Fibroblast of skin of left quadriceps (primary cell): ENCODE measurements at regions not wholly inside any gene's neighbourhood (a gene's known extent, or its start where the extent isn't known, plus 50 kb on each side); places are given as distances from the start of the nearest gene placed in this dataset.

Experiments
- DNase-seq, 2 experiments: peaks; one replicate each; pipeline ENCODE4 v3.0.0-alpha.2; 2013; ENCODE audit warnings: low read depth in 2 of 2

DNA sequence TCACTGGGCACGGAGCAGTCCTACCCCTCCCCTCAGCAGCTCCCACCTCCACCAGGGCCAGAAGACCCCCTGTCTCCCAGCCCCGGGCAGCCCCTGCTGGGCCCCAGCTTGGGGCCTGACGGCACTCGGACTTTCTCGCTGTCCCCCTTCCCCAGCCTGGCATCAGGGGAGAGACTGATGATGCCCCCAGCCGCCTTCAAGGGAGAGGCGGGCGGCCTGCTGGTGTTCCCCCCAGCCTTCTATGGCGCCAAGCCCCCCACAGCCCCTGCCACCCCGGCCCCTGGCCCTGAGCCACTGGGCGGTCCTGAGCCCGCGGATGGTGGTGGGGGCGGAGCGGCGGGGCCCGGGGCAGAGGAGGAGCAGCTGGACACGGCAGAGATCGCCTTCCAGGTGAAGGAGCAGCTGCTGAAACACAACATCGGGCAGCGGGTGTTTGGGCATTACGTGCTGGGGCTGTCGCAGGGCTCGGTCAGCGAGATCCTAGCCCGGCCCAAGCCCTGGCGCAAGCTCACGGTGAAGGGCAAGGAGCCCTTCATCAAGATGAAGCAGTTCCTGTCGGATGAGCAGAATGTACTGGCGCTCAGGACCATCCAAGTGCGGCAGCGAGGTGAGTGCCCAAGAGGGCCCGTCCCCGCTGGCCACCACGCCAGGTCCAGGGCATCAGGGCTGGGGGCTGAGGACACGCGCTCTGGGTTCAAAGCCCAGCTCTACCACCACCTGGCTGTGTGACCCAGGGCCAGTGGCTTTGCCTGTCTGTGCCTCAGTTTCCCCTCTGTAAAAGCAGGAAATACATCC, 58.6 kb downstream of the PHETA1 start:
- DNase-seq, result no peak

DNA sequence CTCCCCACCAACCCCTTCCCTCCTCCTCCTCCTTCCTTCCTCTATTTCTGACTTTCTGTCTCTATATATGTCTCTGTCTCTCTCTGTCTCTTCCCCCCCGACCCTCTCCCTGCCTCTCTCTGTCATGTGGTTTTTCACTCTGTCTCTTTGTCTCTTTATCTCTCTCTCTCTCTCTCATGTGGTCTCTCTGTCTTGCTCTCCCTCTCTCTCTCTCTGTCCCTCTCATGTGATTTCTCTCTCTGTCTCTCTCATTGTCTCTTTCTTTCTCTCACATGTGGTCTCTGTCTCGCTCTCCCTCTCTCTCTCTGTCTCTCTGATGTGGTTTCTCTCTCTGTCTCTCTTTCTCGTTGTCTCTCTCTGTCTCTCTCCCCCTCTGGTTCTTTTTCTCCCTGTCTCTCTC, 59.3 kb downstream of the PHETA1 start:
- DNase-seq, result no peak

GRCh38 chr12:111308473-111308872, 60.4 kb downstream of the PHETA1 start:
- no peak for DNase-seq

- DNase-seq, result no peak
Measured at GRCh38 chr12:111304642-111305071, 64.2 kb downstream of the PHETA1 start.

DNA sequence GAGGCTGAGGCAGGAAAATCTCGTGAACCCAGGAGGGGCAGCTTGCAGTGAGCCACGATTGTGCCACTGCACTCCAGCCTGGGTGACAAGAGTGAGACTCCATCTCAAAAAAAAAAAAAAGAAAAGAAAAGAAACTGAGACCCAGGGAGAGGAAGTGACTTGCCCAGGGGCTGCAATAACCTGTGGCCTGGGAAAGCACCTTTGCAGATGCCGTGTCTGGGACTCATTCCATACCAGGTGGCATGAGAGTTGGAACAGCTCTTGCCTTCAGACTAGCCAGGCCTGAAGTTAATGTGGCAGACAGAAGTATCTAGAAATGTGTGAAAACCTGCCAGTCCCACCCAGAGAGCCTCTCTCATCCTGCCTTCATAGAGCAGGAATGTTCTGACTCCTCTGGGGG, 65.4 kb downstream of the PHETA1 start:
- no peak for DNase-seq

GRCh38 chr12:111298582-111299436, 70.1 kb downstream of the PHETA1 start:
- peak in 1 of 2 experiments; percentile 12 for DNase-seq

DNA sequence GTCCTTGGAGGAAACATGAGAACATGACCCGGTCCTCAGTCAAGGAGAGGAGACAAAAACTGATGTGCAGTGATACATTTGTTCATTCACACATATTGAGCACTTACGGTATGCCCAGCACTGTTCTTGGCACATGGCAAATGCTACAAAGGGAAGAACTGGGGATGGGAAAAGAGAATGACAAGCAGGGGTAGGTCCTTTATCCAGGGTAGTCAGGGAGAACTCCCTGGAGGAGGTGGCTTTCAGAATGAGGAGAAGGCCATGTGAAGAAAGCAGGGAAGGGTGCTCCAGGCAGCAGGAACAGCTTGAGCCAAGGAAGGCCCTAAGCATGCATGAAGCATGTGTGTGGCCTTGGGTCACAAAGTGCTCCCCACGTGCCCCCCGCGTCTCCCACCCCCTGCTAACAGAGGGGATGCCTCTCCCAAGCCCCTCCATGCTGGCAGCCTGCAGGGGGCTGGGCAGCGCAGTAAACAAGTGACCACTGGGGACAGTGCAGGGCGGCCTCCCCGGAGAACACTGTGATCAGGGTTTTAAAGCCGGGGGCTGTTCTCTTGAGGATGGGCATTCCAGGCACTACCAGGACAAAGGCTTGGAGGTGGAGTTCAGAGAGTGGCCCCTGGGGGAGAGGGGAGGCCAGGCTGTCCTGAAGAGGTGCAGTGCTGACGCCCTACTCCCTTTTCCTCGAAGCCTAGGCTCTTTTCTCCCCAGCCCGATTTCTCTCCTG, 71.0 kb downstream of the PHETA1 start:
- no peak for DNase-seq

DNA sequence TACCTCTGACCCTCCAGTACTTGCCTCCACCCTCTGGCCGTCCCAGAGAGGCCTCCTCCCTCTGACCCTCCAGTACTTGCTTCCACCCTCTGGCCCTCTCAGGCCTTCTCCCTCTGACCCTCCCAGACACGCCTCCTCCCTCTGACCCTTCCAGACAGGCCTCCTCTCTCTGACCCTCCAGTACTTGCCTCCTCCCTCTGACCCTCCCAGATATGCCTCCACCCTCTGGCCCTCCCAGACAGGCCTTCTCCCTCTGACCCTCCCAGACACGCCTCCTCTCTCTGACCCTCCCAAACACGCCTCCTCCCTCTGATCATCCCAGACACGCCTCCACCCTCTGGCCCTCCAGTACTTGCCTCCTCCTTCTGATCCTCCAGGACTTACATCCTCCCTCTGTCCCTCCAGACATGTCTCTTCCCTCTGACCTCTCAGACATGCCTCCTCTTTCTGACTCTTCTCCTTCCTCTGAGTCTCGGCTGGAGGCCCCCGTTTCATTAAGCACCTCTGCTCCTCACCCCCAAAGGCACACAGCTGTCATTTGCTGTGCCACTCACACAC, 71.9 kb downstream of the PHETA1 start:
- DNase-seq, result no peak

GRCh38 chr12:111295176-111295575, 73.7 kb downstream of the PHETA1 start:
- DNase-seq, result no peak

DNA sequence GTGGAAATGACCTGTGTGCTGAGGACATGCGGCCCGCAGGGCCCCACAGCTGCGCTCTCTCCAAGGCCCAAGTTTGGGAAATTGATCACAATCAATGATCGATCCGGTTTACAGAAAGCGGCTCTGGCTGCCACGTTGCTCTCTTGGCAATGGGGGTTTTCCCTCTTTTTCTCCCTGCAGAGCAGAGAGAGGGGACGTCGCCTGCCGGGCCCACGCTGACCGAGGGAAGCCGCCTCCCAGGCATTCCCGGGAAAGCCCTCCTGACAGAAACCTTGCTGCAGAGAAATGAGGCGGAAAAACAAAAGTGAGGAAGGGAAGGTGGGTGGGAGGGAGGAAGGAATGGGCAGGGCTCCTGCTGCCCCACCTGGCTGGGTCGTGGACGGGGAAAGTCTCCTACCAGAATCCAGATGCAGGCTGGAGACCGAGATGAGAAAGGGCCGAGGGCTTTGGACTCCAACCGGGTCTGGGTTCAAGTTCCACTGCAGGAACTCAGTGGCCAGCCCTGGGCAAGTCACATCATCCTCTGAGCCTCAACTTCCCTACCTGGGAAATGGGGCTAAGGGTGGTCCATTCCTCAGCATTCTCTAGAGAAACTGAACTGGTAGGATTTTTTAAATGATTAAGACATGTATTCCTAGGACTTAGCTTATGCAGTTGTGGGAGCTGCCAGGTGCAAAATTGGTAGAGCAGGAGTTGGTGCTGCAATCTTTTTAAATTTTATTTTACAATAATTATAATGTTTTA, 75.5 kb downstream of the PHETA1 start:
- DNase-seq, result no peak

GRCh38 chr12:111291357-111291756, 77.5 kb downstream of the PHETA1 start:
- no peak for DNase-seq

DNA sequence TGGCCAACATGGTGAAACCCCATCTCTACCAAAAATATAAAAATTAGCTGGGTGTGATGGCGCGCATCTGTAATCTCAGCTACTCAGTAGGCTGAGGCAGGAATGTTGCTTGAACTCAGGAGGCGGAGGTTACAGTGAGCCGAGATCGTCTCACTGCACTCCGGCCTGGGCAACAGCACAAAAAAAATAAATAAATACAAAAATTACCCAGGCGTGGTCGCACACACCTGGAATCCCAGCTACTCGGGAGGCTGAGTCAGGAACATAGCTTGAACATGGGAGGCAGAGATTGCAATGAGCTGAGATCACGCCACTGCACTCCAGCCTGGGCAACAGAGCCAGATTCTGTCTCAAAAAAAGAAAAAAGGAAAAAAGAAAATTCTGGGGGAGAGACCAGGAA, 80.1 kb downstream of the PHETA1 start:
- no peak for DNase-seq

DNA sequence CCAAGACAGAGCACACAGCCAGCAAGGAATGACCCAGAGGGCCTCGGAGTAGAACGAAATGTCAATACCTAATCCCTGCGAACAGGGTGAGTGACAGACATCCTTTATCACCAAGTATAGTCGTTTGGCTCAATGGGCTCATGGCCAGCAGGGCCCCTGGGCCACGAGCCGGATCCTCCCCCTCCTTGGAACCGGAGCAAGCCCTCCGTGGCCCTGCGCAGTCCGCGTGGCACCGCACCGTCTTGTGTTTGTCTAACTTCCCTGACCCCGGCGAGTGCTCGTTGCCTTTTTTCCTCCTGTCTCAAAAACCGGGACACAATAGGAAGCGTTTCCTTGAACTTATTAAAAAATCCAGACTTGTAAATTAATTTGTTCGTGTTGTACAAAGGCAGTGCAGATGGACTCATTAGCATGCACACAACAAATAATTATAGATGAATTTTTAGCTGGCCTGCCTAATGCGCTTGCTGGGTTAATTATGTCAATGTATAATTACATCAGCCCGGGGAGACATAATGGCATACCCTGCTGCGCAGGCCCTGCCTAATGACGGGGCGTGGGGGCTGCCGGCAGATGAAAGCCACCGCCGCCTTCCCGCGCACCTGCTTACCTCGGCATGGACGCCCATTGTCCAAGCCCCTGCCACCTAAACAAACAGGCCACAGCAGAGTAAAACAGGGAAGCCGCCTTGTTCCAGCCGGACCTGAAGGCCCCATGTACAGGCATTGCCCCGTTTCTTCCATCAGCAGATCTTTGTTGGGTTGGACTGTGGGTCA, 81.6 kb downstream of the PHETA1 start:
- DNase-seq, result no peak

DNA sequence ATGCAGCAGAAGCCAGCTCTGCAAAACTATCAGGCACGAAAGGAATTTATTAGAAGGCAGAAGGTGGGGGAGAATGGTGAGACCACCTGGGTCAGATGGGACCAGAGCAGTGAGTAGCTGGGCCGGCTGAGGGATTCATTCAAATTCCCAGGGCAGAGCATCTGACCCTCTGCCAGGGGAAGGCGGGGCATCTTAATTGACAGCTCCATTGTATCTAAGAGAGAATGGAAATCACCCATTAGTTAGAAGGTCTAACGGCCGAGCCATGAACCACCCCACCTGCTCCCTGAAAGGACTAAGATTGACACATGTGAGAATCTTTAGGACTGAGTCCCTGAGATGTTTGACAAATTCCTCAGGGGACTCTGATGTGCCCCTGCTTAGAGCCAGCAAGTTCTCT, 83.7 kb downstream of the PHETA1 start:
- DNase-seq, result no peak

DNA sequence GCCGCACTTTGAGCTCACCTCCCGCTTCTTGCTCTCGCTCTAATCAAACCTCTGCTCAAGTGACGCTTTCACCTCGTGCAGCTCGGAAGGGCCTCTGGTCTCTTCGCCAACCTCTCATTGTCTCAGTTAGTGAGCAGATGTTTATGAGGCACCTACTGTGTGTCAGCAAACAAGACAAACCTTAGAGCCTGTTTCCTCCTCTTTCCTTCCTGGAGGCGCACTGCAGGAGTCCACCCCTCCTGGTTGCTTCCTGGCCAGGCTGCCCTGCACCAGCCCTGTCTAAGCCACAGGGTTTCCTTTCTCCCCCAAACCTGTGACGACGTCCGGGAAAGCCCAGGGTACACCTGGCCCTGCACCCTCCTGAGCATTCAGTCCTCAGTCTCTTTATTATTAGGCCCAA, 84.2 kb downstream of the PHETA1 start:
- DNase-seq, result no peak

DNA sequence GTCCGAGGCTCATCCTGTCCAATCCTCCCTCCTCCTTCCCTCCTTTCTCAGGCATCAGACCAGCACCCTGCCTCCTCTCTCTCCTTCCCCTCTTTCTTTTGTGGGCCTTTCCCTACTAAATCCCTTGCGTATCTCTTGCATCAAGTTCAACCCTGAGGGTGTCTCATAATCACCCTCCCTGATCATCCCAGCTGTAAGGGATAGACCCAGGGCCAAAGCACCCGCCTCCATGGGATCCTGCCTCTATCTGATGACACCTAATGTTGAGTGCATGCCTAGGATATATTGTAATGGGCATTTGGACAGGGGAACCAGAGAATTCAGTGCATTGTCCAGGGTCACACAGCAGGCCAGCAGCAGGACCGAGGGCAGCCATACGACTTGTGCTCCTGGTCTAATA, 84.9 kb downstream of the PHETA1 start:
- no peak for DNase-seq

- no peak for DNase-seq
Measured at GRCh38 chr12:111283521-111283920, 85.4 kb downstream of the PHETA1 start.

GRCh38 chr12:111277570-111277969, 91.3 kb downstream of the PHETA1 start:
- no peak for DNase-seq

DNA sequence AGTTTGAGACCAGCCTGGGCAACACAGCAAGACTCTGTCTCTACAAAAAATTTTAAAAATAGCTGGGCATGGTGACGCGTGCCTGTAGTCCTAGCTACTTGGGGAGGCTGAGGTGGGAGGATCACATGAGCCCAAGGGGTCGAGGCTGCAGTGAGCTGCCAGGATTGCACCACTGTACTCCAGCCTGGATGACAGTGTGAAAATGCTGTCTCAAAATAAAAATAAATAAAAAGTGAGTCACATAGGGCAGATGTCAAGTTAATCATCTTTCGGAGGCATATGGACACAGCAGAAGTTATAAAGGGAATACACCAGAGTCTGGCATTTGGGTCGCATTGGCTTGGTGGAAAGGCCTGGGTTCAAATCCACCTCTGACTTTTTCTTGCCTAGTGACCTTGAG, 92.7 kb downstream of the PHETA1 start:
- DNase-seq, result no peak

DNA sequence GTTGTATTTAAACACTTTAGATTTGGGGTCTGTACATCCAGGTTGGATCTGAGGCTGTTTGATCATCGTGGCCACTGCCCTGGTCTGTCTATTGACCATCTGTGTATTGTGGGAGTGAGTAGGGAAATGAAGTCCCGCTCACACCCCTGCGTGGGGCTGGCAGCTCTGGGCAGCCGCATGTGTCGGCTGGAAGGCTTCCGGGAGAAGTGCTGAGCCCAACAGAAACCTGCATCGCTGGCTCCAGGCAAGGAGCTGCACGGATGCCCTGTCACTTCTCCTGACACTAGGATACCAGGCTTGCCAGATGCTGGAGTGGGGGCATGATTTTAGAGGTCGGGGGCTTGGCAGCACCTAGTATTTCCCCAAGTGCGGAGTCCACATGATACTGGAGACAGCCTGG, 93.6 kb downstream of the PHETA1 start:
- DNase-seq, result no peak

DNA sequence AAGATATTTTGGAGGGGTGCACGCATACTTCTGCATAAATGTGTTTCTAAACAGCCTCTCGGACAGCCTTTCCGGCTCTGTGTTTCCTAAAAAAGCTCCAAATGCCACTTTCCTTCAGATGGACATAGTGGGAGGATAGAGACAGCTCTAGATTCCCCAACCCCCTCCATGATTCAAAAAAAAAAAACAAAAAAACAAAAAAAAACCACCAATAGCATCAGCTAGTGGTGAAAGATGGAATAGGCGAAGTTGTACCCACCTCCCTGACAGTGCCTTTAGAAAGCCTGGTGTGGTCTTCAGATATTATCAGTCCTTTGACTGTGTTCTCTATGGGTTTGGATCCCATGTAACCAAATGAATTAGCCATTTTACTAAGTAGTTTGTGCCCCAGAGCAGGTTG, 94.1 kb downstream of the PHETA1 start:
- DNase-seq, result no peak
